ENCODE measurements at regions not wholly inside any gene's neighbourhood (a gene's known extent, or its start where the extent isn't known, plus 50 kb on each side); places are given as distances from the start of the nearest gene placed in this dataset.

DNA sequence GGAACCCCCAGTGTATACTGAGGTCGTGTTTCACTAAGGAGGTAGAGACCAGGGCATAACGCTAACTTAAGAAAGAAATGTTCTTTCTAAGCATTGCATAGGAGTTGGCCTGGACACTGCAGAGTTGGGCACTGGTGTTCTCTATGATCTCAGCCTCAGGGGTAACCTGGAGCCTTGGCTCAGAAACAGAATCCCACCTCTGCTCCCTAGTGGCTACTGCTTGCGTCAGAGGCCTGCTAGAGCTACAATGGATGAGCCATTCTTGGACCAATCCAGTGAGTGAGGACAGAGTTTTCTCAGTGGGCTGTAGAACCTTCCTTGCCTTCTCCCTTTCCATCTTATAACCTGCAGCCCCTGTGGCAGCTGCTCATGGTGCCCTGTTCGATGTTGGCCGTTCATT, 324.4 kb upstream of the CELF4 start:
- TF ChIP-seq RBBP5 (IDR thresholded peaks at IDR 0.05; ENCODE audit: borderline replicate concordance, low read depth, low read length), result no peak
- TF ChIP-seq, protein P1, sequence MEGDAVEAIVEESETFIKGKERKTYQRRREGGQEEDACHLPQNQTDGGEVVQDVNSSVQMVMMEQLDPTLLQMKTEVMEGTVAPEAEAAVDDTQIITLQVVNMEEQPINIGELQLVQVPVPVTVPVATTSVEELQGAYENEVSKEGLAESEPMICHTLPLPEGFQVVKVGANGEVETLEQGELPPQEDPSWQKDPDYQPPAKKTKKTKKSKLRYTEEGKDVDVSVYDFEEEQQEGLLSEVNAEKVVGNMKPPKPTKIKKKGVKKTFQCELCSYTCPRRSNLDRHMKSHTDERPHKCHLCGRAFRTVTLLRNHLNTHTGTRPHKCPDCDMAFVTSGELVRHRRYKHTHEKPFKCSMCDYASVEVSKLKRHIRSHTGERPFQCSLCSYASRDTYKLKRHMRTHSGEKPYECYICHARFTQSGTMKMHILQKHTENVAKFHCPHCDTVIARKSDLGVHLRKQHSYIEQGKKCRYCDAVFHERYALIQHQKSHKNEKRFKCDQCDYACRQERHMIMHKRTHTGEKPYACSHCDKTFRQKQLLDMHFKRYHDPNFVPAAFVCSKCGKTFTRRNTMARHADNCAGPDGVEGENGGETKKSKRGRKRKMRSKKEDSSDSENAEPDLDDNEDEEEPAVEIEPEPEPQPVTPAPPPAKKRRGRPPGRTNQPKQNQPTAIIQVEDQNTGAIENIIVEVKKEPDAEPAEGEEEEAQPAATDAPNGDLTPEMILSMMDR (IDR thresholded peaks at IDR 0.05; ENCODE audit: control extremely low read depth in 1 of 3, insufficient read depth in 1 of 3, low read depth in 1 of 3, low read length in 3 of 3), result peak; percentile 36 to 53 (median 49)
- TF ChIP-seq SUZ12 (IDR thresholded peaks at IDR 0.05; ENCODE audit: low read length), result no peak
- TF ChIP-seq POLR2A (IDR thresholded peaks at IDR 0.05; ENCODE audit: control extremely low read depth in 1 of 2, low read depth in 2 of 2, low read length in 2 of 2), result no peak
- TF ChIP-seq, protein P2, sequence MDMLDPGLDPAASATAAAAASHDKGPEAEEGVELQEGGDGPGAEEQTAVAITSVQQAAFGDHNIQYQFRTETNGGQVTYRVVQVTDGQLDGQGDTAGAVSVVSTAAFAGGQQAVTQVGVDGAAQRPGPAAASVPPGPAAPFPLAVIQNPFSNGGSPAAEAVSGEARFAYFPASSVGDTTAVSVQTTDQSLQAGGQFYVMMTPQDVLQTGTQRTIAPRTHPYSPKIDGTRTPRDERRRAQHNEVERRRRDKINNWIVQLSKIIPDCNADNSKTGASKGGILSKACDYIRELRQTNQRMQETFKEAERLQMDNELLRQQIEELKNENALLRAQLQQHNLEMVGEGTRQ (IDR thresholded peaks at IDR 0.05; ENCODE audit: low read length), result no peak
- TF ChIP-seq EGR1 (IDR thresholded peaks at IDR 0.05; ENCODE audit: borderline replicate concordance, low read depth, low read length), result no peak
- TF ChIP-seq POLR2AphosphoS5 (IDR thresholded peaks at IDR 0.05; ENCODE audit: low read depth, low read length), result no peak
- no peak for TF ChIP-seq GTF2F1 (IDR thresholded peaks at IDR 0.05; ENCODE audit: borderline replicate concordance, low read depth, low read length)
- TF ChIP-seq, protein P3, sequence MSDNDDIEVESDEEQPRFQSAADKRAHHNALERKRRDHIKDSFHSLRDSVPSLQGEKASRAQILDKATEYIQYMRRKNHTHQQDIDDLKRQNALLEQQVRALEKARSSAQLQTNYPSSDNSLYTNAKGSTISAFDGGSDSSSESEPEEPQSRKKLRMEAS (IDR thresholded peaks at IDR 0.05), result no peak
- no peak for TF ChIP-seq EZH2 (IDR thresholded peaks at IDR 0.05; ENCODE audit: low read depth, low read length, severe bottlenecking)

Data from H1 (cell line).